ENCODE measurements at regions not wholly inside any gene's neighbourhood (a gene's known extent, or its start where the extent isn't known, plus 50 kb on each side); places are given as distances from the start of the nearest gene placed in this dataset.

- TF ChIP-seq CTCF (IDR thresholded peaks at IDR 0.05; ENCODE audit: control extremely low read depth in 1 of 3, insufficient read depth in 1 of 3, low read depth in 1 of 3, low read length in 3 of 3) (no peak), RAD21 (IDR thresholded peaks at IDR 0.05 in 1 of 2, conservative IDR thresholded peaks at IDR 0.05 in 1 of 2; ENCODE audit: low read depth in 2 of 2, low read length in 2 of 2) (no peak), SAP30 (IDR thresholded peaks at IDR 0.05; ENCODE audit: insufficient read depth, insufficient replicate concordance, low read length) (no peak), BRCA1 (IDR thresholded peaks at IDR 0.05; ENCODE audit: low read depth, low read length) (no peak), MAX (IDR thresholded peaks at IDR 0.05) (no peak), JUN (IDR thresholded peaks at IDR 0.05; ENCODE audit: low read depth, low read length) (no peak), EZH2 (IDR thresholded peaks at IDR 0.05; ENCODE audit: low read depth, low read length, severe bottlenecking) (no peak), E2F6 (IDR thresholded peaks at IDR 0.05) (no peak), TAF1 (IDR thresholded peaks at IDR 0.05; ENCODE audit: low read depth, low read length) (no peak), POLR2A (IDR thresholded peaks at IDR 0.05; ENCODE audit: control extremely low read depth in 1 of 2, low read depth in 2 of 2, low read length in 2 of 2) (no peak), NANOG (IDR thresholded peaks at IDR 0.05; ENCODE audit: insufficient read depth, low read depth, low read length, poor library complexity, severe bottlenecking) (no peak)
These were observed 173.0 kb upstream of the TSHZ2 start for GRCh38 chr20:52799130-52799529.

All from H1 (cell line).